GM12891 (cell line): ENCODE measurements at regions not wholly inside any gene's neighbourhood (a gene's known extent, or its start where the extent isn't known, plus 50 kb on each side); places are given as distances from the start of the nearest gene placed in this dataset.

Experiments used
- DNase-seq: peaks from one replicate; pipeline ENCODE4 v3.0.0; 2011; ENCODE audit warnings: low spot score; ENCODE audit not compliant: insufficient read length
- FAIRE-seq: peaks from 2 replicates; lab custom pipeline; 2011; peaks lifted over from hg19 to GRCh38; lab: Jason Lieb, UNC
- PAX5 ChIP-seq: IDR thresholded peaks from 2 replicates; pipeline ENCODE4 v1.6.1; 2011; ENCODE audit warnings: low read length, moderate library complexity, mild to moderate bottlenecking; ENCODE audit not compliant: insufficient read depth, severe bottlenecking
- POLR2A ChIP-seq: IDR thresholded peaks from 2 replicates; pipeline ENCODE4 v1.6.1; 2011; ENCODE audit warnings: low read depth, low read length, control low read depth
- POLR2AphosphoS5 ChIP-seq: IDR thresholded peaks from 2 replicates; pipeline ENCODE4 v1.6.1; 2011; ENCODE audit warnings: low read depth, low read length, control low read depth
- POU2F2 ChIP-seq: IDR thresholded peaks from 2 replicates; pipeline ENCODE4 v1.6.1; 2011; ENCODE audit warnings: low read depth, mild to moderate bottlenecking, control low read depth, low read length, moderate library complexity
- SPI1 ChIP-seq: IDR thresholded peaks from 2 replicates; pipeline ENCODE4 v1.6.1; 2011; ENCODE audit warnings: low read depth, low read length, control low read depth
- TAF1 ChIP-seq: IDR thresholded peaks from 2 replicates; pipeline ENCODE4 v1.6.1; 2011; ENCODE audit warnings: low read depth, low read length, control low read depth

DNA sequence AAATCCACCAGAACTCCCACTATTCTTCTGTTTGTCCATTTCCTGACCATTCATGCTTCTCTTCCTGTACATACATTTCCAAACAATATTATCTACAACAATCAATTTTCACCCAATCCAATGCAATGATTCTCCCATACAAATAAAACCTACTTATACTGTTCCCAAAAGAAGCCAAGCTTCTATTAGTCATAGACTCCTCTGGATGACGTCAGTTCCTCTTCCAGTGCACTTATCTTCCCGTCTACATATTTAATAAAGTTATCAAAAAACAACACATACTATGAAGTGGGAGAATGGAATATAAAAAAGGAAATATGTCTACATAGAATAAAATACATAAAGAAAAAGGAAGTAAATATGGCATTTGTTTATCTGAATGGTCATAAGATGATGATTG, 165.4 kb downstream of the FOXG1 start:
- TF ChIP-seq SPI1 (no peak), POU2F2 (no peak), POLR2AphosphoS5 (no peak), TAF1 (no peak), POLR2A (no peak), PAX5 (no peak)
- FAIRE-seq (no peak), DNase-seq (no peak)

DNA sequence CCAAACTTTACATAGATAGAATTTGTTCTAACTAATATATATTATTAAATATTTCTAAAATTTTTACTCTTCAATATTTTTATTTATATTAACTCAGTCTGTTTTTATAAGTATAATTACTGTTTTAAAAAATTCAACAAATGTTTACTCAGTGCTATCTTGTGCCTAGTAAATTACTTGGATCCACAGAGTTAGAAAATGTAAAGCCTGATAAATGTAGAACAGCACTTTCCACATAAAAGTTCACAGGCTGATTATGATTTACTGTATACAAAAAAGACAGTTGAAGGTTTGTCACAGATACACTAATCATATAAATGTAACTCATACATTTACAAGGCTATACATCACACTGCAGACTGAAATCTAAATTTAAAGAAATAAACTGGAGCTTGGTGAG, 170.0 kb downstream of the FOXG1 start:
- DNase-seq: no peak
- no peak for FAIRE-seq
- no peak for TF ChIP-seq POLR2A

DNA sequence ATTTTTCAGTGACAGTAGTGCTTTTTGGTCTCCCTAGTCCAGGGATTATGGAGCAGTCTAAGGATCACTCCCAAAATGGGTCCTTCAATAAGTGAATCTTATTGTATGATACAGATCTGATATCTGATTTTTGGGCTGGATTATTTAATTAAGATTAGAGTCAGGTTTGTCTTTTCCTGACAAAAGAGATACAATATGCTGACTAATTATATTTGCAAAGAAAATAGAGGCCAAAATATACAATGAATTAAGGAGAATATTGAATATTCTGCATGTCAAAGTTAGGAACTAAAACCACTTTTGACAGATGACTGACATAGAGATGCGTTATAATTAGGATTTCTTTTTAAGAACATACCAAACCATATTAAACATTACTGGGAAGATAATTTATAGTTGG, 175.2 kb downstream of the FOXG1 start:
- FAIRE-seq (no peak), DNase-seq (no peak)
- TF ChIP-seq TAF1 (no peak), POLR2AphosphoS5 (no peak), POU2F2 (no peak), POLR2A (no peak), SPI1 (no peak), PAX5 (no peak)

DNA sequence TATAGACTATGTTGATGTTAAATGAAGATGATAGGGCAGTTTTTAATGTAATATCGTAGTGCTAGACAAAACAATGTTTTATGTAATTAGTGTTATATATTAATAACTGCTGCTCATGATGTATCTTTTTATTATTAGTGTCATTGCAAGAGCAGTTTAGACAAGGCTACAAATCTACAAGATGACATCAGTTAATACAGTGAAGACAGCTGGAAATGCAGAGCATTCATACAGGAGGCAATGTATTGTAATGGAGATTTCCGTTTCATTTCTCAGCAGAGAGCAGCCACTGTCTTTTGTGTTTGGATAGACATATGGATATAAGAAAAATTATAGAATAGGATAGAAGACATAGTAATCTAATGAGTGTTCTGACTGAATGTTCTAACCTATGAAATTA, 178.0 kb downstream of the FOXG1 start:
- TF ChIP-seq TAF1 (no peak), POLR2A (no peak), SPI1 (no peak), PAX5 (no peak), POLR2AphosphoS5 (no peak), POU2F2 (no peak)
- FAIRE-seq (no peak), DNase-seq (no peak)

DNA sequence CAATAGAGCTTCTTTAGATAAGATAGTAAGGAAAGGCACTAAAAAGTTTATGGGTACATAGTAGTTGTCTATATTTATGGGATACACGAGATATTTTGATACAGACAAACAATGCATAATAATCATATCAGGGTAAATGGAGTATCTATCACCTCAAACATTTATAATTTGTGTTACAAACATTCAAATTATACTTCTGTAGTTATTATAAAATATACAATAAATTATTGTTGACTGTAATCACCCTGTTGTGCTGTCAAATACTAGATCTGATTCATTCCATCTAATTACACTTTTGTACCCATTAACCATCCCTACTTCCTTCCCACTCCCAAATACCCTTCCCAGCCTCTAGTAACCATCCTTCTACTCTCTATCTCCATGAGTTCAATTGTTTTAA, 179.7 kb downstream of the FOXG1 start:
- no peak for DNase-seq
- TF ChIP-seq PAX5 (no peak), SPI1 (no peak), POU2F2 (no peak), TAF1 (no peak), POLR2AphosphoS5 (no peak), POLR2A (no peak)
- FAIRE-seq: no peak

DNA sequence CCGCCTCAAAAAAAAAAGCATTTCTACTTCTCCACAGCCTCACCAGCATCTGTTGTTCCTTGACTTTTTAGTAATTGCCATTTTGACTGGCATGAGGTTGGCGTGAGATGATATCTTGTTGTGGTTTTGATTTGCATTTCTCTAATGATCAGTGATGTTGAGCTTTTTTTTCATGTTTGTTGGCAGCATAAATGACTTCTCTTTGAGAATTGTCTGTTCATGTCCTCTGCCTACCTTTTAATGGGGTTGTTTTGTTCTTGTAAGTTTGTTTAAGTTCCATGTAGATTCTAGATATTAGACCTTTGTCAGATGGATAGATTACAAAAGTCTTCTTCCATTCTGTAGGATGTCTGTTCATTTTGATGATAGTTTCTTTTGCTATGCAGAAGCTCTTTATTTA, 182.9 kb downstream of the FOXG1 start:
- TF ChIP-seq POLR2A: no peak
- no peak for TF ChIP-seq POLR2AphosphoS5
- TF ChIP-seq TAF1: no peak
- no peak for TF ChIP-seq SPI1
- TF ChIP-seq PAX5: no peak
- no peak for TF ChIP-seq POU2F2

DNA sequence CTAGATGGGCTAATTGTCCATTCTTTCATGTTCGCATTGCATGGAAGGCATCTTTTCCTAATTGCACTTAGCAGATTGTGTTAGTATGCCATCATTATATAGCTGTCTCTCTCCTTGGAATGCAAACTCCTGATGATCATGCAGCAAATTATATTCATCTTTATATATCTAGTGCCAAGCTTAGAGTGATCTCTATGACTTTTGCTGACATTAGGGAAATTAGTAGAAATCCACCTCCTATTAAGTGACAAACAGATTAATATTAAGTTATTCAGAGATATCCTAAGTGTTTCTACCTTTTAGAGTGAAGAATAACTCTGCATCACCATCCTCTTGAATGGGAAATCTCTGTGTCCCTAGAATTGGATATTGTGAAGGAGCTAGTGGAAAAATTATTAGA, 185.6 kb downstream of the FOXG1 start:
- DNase-seq (no peak), FAIRE-seq (no peak)
- TF ChIP-seq POU2F2: no peak
- no peak for TF ChIP-seq POLR2AphosphoS5
- no peak for TF ChIP-seq POLR2A
- TF ChIP-seq PAX5: no peak
- no peak for TF ChIP-seq TAF1
- TF ChIP-seq SPI1: no peak

More for the DNA sequence above, 182.9 kb downstream of the FOXG1 start:
- no peak for FAIRE-seq
- no peak for DNase-seq

DNA sequence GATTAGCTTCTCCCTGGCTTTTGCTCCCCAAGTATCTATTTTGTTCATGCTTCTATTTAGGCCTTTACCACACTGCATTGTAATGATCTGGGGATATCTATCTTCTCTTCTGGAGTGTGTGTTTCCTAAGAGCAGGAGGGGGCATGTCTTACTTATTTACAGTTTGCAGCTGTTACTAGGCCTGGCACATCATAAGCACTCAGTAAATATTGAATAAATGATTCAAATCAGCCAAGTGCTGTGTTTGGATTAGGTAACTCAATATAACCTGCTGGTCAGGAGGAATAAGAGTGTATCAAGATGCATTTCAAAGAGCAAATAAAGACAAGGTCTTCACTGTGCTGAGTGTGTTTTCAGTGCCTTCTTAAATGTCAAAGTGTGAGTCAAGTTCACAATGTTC, 186.1 kb downstream of the FOXG1 start:
- FAIRE-seq (no peak), DNase-seq (no peak)
- TF ChIP-seq PAX5 (no peak), POLR2A (no peak), POLR2AphosphoS5 (no peak), POU2F2 (no peak), TAF1 (no peak), SPI1 (no peak)

DNA sequence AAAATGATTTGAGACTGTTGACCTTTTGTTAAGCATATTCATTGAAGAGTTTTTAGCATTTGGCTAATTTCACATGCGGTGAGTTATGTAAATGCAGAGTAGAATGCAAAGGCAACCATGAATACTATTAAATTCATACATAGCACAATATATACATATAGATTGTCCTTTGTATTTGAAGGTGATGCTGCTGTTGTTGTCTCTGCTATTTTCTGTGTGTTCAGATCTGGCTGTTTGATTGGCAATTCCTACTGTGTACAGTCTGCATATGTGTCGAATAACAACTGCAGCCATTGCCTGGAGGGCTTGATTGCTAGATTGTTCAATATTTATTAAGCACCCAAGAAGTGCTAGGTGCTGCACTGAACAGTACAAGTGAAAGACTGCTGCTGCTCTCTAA, 187.4 kb downstream of the FOXG1 start:
- DNase-seq: no peak
- TF ChIP-seq POLR2AphosphoS5 (no peak), POLR2A (no peak), TAF1 (no peak), POU2F2 (no peak), SPI1 (no peak), PAX5 (no peak)
- no peak for FAIRE-seq

DNA sequence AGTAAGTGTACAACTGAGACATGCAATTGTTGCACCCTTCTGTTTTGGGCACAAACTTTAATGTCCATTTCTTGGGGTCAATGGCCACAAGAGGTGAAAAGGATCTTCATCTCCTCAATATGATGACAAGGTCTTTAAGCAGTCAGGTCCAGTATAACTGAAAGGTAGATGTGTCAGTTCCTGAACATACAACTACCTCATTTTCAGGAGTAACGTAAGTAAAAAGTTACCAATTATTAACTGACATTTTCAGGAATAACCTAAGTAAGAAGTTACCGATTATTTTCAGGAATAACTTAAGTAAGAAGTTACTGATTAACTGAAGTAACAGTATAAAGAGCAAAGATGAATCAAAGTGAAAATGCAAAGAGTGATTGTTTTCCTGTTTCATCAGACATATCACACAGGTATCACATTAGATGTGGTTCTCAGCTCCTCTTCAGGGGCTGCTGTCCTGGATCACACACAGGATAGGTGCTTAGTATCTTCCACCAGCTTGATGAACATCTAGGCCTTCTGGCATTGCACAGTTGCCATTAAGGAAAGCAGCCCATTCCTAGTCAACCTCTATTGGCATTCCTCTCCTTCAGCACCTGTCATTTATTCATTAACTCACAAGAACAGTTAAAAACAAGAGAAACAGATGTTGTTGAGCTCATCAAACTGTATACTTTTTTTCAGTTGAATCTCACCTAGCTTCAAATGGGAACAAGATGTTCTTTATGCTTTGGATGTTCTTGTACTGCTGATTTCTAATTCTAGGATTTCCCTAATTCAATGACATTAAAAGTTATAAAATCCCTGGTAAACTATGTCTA, 200.0 kb downstream of the FOXG1 start:
- DNase-seq (no peak), FAIRE-seq (no peak)
- TF ChIP-seq POLR2AphosphoS5 (no peak), POLR2A (no peak), SPI1 (no peak)

DNA sequence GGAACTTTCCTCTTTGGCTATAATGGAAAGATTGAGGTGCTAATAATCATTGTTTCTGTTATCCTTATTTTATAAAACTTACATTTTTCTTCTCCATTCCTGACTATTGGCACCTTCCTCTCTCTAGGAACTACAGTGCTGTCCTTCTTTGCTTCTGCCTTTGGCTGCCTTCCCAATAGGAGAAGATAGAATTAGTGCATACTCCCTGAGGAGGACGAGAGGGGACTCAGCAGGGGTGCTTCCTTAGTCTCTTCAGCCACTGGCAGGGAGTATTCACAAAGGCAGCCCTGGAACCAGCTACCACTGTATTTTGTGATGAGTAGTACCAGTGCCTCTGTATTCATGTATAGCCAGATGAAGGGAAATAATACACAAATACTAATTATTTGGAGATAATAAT, 208.5 kb downstream of the FOXG1 start:
- DNase-seq (no peak), FAIRE-seq (no peak)
- TF ChIP-seq TAF1 (no peak), PAX5 (no peak), POLR2AphosphoS5 (no peak), POU2F2 (no peak)

DNA sequence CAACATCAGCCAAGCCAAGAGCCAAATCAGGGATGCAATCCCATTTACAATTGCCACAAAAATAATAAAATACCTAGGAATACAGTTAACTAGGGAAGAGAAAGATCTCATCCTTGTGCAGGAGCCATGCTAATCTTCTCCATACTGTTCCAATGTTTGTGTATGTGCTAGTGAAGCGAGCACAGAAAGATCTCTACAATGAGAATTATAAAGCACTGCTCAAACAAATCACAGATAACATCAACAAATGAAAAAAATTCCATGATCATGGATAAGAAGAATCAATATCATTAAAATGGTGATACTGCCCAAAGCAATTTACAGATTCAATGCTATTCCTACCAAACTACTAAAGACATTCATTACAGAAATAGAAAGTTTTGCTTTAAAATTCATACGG, 215.6 kb downstream of the FOXG1 start:
- DNase-seq (no peak), FAIRE-seq (no peak)
- TF ChIP-seq POLR2AphosphoS5 (no peak), POLR2A (no peak), TAF1 (no peak), PAX5 (no peak), POU2F2 (no peak), SPI1 (no peak)

DNA sequence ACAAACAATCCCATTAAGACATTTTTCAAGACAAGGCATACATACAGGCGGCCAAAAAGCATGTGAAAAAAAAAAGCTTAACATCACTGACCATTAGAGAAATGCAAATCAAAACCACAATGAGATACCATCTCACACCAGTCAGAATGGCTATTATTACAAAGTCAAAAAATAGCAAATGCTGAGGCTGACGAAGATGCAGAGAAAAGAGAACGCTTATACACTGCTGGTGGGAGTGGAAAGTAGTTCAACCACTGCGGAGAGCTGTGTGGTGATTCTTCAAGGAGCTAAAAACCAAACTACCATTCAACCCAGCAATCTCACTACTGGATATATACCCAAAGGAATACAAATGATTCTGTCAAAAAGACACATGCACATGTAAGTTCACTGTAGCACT, 216.7 kb downstream of the FOXG1 start:
- TF ChIP-seq POLR2AphosphoS5: no peak
- TF ChIP-seq PAX5: no peak
- no peak for TF ChIP-seq SPI1
- TF ChIP-seq POLR2A: no peak
- TF ChIP-seq POU2F2: no peak
- no peak for TF ChIP-seq TAF1
- DNase-seq: no peak
- FAIRE-seq: no peak
